K562 (cell line): ENCODE measurements at regions not wholly inside any gene's neighbourhood (a gene's known extent, or its start where the extent isn't known, plus 50 kb on each side); places are given as distances from the start of the nearest gene placed in this dataset.

Experiments
- ATAC-seq: fragments of 200-7000 bp; cut with Tn5 transposase; 3 replicates; pipeline ENCODE4 v1.9.1; 2020; ENCODE audit warnings: moderate library complexity
- BruUV-seq: library from RNA; stranded (reverse); fragments of 400-500 nt; replicated peaks from 2 replicates; lab custom pipeline; 2021; lab: Mats Ljungman, UMichigan
- CTCF ChIA-PET: fragments of 300-600 bp; formaldehyde crosslinking; extraction: SDS; loops from one replicate; lab custom pipeline; 2021; ENCODE audit warnings: low intra/inter-chr PET ratio; lab: Yijun Ruan, JAX
- POLR2A ChIA-PET: fragments of 300-600, 350-650 bp; sonication (Branson Sonifier 250); formaldehyde crosslinking; extraction: SDS; loops from one replicate; lab custom pipeline; 2021; ENCODE audit warnings: antibody characterized with exemption, inconsistent platforms; lab: Yijun Ruan, JAX
- DNase-seq, 4 experiments: peaks; one replicate each; pipeline versions ENCODE4 v3.0.0 to v3.0.0-alpha.2; 2011 to 2018; ENCODE audit warnings: low spot score in 3 of 4, mixed read lengths in 3 of 4; ENCODE audit errors: extremely low read depth in 1 of 4
- FAIRE-seq: peaks from 2 replicates; lab custom pipeline; 2011; peaks lifted over from hg19 to GRCh38; lab: Jason Lieb, UNC
- H2AFZ ChIP-seq: 2 replicates; pipeline ENCODE4 v1.6.0; 2011; ENCODE audit warnings: low read depth, low read length, control low read depth, inconsistent platforms
- H3K27ac ChIP-seq: fragments of 200-600 bp; 3 replicates; pipeline ENCODE4 v1.8.0; 2011; ENCODE audit warnings: low read depth, mild to moderate bottlenecking, control low read depth, inconsistent platforms, low read length, moderate library complexity, mixed read lengths; ENCODE audit errors: extremely low read depth
- H3K27me3 ChIP-seq, 2 experiments: fragments of 300-600 bp in 1 of 2; 2 replicates in 1 of 2; 3 replicates in 1 of 2; pipeline versions ENCODE4 v1.6.0 to v1.8.0; 2011; ENCODE audit warnings: inconsistent platforms in 2 of 2, low read length in 2 of 2, mild to moderate bottlenecking in 1 of 2, mixed read lengths in 1 of 2, moderate library complexity in 1 of 2; ENCODE audit not compliant: control insufficient read depth in 2 of 2, insufficient read depth in 2 of 2
- H3K36me3 ChIP-seq: fragments of 300-600 bp; 3 replicates; pipeline ENCODE4 v1.8.0; 2011; ENCODE audit warnings: mild to moderate bottlenecking, low read length, inconsistent platforms; ENCODE audit not compliant: control insufficient read depth, insufficient read depth
- H3K4me1 ChIP-seq, 2 experiments: fragments of 200-600 bp in 1 of 2; replicated peaks in 1 of 2; 2 replicates in 1 of 2; 3 replicates in 1 of 2; pipeline versions ENCODE4 v1.5.1 to v1.8.0; 2011; ENCODE audit warnings: inconsistent platforms in 2 of 2, low read length in 2 of 2, mild to moderate bottlenecking in 1 of 2, mixed read lengths in 1 of 2, moderate library complexity in 1 of 2; ENCODE audit not compliant: control insufficient read depth in 2 of 2, insufficient read depth in 2 of 2
- H3K4me2 ChIP-seq: 2 replicates; pipeline ENCODE4 v1.6.1; 2011; ENCODE audit warnings: low read length, control low read depth, inconsistent platforms, mixed read lengths; ENCODE audit not compliant: insufficient read depth
- H3K4me3 ChIP-seq: fragments of 200-600 bp; sonication (generic), shearing (Covaris generic); 2 replicates; pipeline ENCODE4 v1.5.1; 2016; ENCODE audit warnings: control low read depth, inconsistent platforms
- H3K79me2 ChIP-seq: fragments of 200-600 bp; 3 replicates; pipeline ENCODE4 v1.8.0; 2011; ENCODE audit warnings: low read length, inconsistent platforms; ENCODE audit not compliant: control insufficient read depth, insufficient read depth
- H3K9ac ChIP-seq, 2 experiments: 2 replicates each; pipeline versions ENCODE4 v1.6.0 to v1.6.1; 2011; ENCODE audit warnings: low read depth in 2 of 2, low read length in 2 of 2, control low read depth in 1 of 2, inconsistent platforms in 1 of 2, mild to moderate bottlenecking in 1 of 2, mixed read lengths in 1 of 2; ENCODE audit not compliant: insufficient read depth in 1 of 2
- H3K9me1 ChIP-seq: one replicate; pipeline ENCODE4 v1.6.0; 2011; ENCODE audit warnings: inconsistent platforms, mild to moderate bottlenecking, low read length, moderate library complexity; ENCODE audit not compliant: control insufficient read depth, insufficient read depth
- H3K9me3 ChIP-seq: replicated peaks from 2 replicates; pipeline ENCODE4 v1.5.1; 2011; ENCODE audit warnings: low read depth, low read length, inconsistent platforms; ENCODE audit not compliant: control insufficient read depth, insufficient read depth
- H4K20me1 ChIP-seq: replicated peaks from 2 replicates; pipeline ENCODE4 v1.6.1; 2011; ENCODE audit warnings: low read length, inconsistent platforms, mixed read lengths; ENCODE audit not compliant: control insufficient read depth, insufficient read depth
- CBX2 ChIP-seq: fragments of 200-600 bp; sonication (generic); IDR thresholded peaks from one replicate; pipeline ENCODE4 v1.6.1; 2012; ENCODE audit warnings: mild to moderate bottlenecking, low read length, inconsistent platforms; ENCODE audit not compliant: insufficient read depth, poor library complexity, severe bottlenecking
- FIP1L1 ChIP-seq: fragments of 200-400 bp; formaldehyde crosslinking; IDR thresholded peaks from 2 replicates; pipeline ENCODE4 v1.6.1; 2018; ENCODE audit warnings: mild to moderate bottlenecking, low read depth, low read length; ENCODE audit not compliant: poor library complexity, severe bottlenecking
- FOXM1 ChIP-seq, 2 experiments: fragments of 450-650 bp in 1 of 2; sonication (generic) in 1 of 2; formaldehyde crosslinking in 1 of 2; IDR thresholded peaks; 2 replicates each; pipeline versions ENCODE4 v1.6.1 to v1.9.0; 2017 to 2022; ENCODE audit warnings: low read depth in 2 of 2, mild to moderate bottlenecking in 2 of 2, missing genetic modification reagents in 1 of 2, moderate library complexity in 1 of 2
- MCM2 ChIP-seq: fragments of 450-650 bp; IDR thresholded peaks from 2 replicates; pipeline ENCODE4 v1.6.1; 2017; ENCODE audit warnings: low read depth, mild to moderate bottlenecking
- NFATC3 ChIP-seq: fragments of 450-650 bp; IDR thresholded peaks from 2 replicates; pipeline ENCODE4 v1.6.1; 2017; ENCODE audit warnings: mild to moderate bottlenecking
- NR2F6 ChIP-seq: fragments of 450-650 bp; formaldehyde crosslinking; IDR thresholded peaks from 2 replicates; pipeline ENCODE4 v1.4.0; 2020; ENCODE audit warnings: mild to moderate bottlenecking
- POLR2AphosphoS2 ChIP-seq: IDR thresholded peaks from 2 replicates; pipeline ENCODE4 v1.6.1; 2012; ENCODE audit warnings: low read length, improper control_type of control experiment
- ZNF124 ChIP-seq: sonication (generic); formaldehyde crosslinking; IDR thresholded peaks from 2 replicates; pipeline ENCODE4 v1.8.1; 2022; ENCODE audit warnings: missing genetic modification reagents
- ZNF23 ChIP-seq: fragments of 250-450 bp; sonication (Bioruptor Pico); IDR thresholded peaks from 2 replicates; pipeline ENCODE4 v1.4.0; 2020; ENCODE audit warnings: mild to moderate bottlenecking
- ZNF584 ChIP-seq: fragments of 200-800 bp; sonication (Bioruptor generic); IDR thresholded peaks from 2 replicates; pipeline ENCODE4 v1.6.1; 2016; ENCODE audit warnings: low read depth, mild to moderate bottlenecking, missing genetic modification characterization, missing compliant biosample characterization
- ZSCAN29 ChIP-seq: fragments of 450-650 bp; IDR thresholded peaks from 2 replicates; pipeline ENCODE4 v1.6.1; 2017
- WGBS: fragments of 100-300 bp; shearing (Covaris generic); methylation state at CpG from one replicate; pipeline ENCODE4 v1.1.6; 2016; ENCODE audit warnings: low coverage, mixed read lengths; ENCODE audit not compliant: insufficient coverage; ENCODE audit errors: missing lambda C conversion rate; 5-methylcytosine and 5-hydroxymethylcytosine counted together
- in situ Hi-C: fragments of 300-500 bp; cut with MboI; formaldehyde crosslinking; loops from 4 replicates; pipeline ENCODE4 v1.15.0; 2018; ENCODE audit warnings: inconsistent platforms, mixed read lengths
- intact Hi-C: fragments of 100-400 bp; cut with micrococcal nuclease; formaldehyde crosslinking; loops from 2 replicates; pipeline ENCODE4 v1.14.2; 2022
- TF ChIP-seq, protein P1 (sequence below): fragments of 200-400 bp; formaldehyde crosslinking; IDR thresholded peaks from 2 replicates; pipeline ENCODE4 v1.6.1; 2017; ENCODE audit warnings: mild to moderate bottlenecking, low read depth, low read length, moderate library complexity
- TF ChIP-seq, protein P2 (sequence below): fragments of 450-650 bp; conservative IDR thresholded peaks from 2 replicates; pipeline ENCODE4 v1.6.1; 2016; ENCODE audit warnings: missing genetic modification characterization, low read depth, mild to moderate bottlenecking, control low read depth, missing compliant biosample characterization
- TF ChIP-seq, protein P3 (sequence below): fragments of 250-450 bp; sonication (Bioruptor Pico); IDR thresholded peaks from 2 replicates; pipeline ENCODE4 v1.4.0; 2020
- TF ChIP-seq, protein P4 (sequence below): sonication (generic); formaldehyde crosslinking; IDR thresholded peaks from 2 replicates; pipeline ENCODE4 v1.8.0; 2023; ENCODE audit warnings: mild to moderate bottlenecking, missing genetic modification reagents

DNA sequence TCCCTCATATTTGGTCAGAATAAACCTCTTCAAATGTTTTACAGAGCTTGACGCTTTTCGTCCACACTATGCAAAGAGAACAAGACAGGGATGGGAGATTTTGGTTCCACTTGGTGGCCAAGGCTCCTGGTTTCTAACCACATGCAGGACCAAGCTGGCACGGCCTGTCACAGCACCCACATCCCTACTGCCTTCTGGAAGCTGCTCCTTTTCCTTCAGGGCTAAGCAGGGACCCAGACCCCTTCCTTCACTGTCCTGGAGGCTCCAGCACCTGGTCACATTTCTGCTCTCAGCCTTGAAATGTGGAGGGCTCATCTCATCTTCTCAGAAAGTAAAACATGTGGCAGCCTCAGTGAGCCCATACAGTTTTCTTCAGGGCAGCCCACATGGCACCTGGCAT lies 50.4 kb upstream of the ARHGEF7 start:
- CTCF ChIA-PET = no interaction called here
- DNase-seq (no peak), FAIRE-seq (no peak), ATAC-seq (no peak)
- H3K4me2 ChIP-seq = no peak overlapping the region
- H3K4me3 ChIP-seq = no peak overlapping the region
- H4K20me1 ChIP-seq = no peaks in the 10 kb centered on the region
- WGBS = 7% methylated on average over 2 of the region's 3 CpGs
- intact Hi-C loops = no loop called here
- H3K27me3 ChIP-seq = no peaks in the 10 kb centered on the region; a peak in 3 of 5 replicates
- H3K79me2 ChIP-seq = no peaks in the 10 kb centered on the region
- H3K9me3 ChIP-seq = no peaks in the 10 kb centered on the region
- POLR2A ChIA-PET = no interaction called here
- H3K9ac ChIP-seq = no peak overlapping the region
- no peak overlapping the region for H3K27ac ChIP-seq
- no peaks in the 10 kb centered on the region for H3K36me3 ChIP-seq
- H3K9me1 ChIP-seq = no peaks in the 10 kb centered on the region
- no peak overlapping the region for H2AFZ ChIP-seq
- in situ Hi-C loops = loop anchor here (25.0 kb wide), 1 partner anchor 252 kb away; no protein-coding TSS in a partner anchor
- no TSS peak for BruUV-seq
- H3K4me1 ChIP-seq = peaks cover 0 to 6% of the 10 kb centered on the region in 2 experiments; a peak in 2 of 5 replicates
- TF ChIP-seq MCM2 = no peak
- TF ChIP-seq, protein P1, sequence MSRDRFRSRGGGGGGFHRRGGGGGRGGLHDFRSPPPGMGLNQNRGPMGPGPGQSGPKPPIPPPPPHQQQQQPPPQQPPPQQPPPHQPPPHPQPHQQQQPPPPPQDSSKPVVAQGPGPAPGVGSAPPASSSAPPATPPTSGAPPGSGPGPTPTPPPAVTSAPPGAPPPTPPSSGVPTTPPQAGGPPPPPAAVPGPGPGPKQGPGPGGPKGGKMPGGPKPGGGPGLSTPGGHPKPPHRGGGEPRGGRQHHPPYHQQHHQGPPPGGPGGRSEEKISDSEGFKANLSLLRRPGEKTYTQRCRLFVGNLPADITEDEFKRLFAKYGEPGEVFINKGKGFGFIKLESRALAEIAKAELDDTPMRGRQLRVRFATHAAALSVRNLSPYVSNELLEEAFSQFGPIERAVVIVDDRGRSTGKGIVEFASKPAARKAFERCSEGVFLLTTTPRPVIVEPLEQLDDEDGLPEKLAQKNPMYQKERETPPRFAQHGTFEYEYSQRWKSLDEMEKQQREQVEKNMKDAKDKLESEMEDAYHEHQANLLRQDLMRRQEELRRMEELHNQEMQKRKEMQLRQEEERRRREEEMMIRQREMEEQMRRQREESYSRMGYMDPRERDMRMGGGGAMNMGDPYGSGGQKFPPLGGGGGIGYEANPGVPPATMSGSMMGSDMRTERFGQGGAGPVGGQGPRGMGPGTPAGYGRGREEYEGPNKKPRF = no peak
- TF ChIP-seq FIP1L1 = no peak
- no peak for TF ChIP-seq FOXM1 (IDR thresholded peaks at IDR 0.05; ENCODE audit: low read depth)
- TF ChIP-seq FOXM1 (CRISPR knock-in tag; IDR thresholded peaks at IDR 0.05; ENCODE audit: low read depth) = no peak
- TF ChIP-seq, protein P2, sequence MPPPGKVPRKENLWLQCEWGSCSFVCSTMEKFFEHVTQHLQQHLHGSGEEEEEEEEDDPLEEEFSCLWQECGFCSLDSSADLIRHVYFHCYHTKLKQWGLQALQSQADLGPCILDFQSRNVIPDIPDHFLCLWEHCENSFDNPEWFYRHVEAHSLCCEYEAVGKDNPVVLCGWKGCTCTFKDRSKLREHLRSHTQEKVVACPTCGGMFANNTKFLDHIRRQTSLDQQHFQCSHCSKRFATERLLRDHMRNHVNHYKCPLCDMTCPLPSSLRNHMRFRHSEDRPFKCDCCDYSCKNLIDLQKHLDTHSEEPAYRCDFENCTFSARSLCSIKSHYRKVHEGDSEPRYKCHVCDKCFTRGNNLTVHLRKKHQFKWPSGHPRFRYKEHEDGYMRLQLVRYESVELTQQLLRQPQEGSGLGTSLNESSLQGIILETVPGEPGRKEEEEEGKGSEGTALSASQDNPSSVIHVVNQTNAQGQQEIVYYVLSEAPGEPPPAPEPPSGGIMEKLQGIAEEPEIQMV (tag) = no peak
- no peak for TF ChIP-seq ZSCAN29
- TF ChIP-seq, protein P3, sequence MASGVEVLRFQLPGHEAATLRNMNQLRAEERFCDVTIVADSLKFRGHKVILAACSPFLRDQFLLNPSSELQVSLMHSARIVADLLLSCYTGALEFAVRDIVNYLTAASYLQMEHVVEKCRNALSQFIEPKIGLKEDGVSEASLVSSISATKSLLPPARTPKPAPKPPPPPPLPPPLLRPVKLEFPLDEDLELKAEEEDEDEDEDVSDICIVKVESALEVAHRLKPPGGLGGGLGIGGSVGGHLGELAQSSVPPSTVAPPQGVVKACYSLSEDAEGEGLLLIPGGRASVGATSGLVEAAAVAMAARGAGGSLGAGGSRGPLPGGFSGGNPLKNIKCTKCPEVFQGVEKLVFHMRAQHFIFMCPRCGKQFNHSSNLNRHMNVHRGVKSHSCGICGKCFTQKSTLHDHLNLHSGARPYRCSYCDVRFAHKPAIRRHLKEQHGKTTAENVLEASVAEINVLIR (CRISPR knock-in tag) = no peak
- TF ChIP-seq ZNF23 (CRISPR knock-in tag) = no peak
- TF ChIP-seq ZNF124 (CRISPR knock-in tag) = no peak
- TF ChIP-seq NFATC3 = no peak
- no peak for TF ChIP-seq POLR2AphosphoS2
- TF ChIP-seq NR2F6 (CRISPR knock-in tag) = no peak
- TF ChIP-seq ZNF584 = no peak
- no peak for TF ChIP-seq CBX2
- TF ChIP-seq, protein P4, sequence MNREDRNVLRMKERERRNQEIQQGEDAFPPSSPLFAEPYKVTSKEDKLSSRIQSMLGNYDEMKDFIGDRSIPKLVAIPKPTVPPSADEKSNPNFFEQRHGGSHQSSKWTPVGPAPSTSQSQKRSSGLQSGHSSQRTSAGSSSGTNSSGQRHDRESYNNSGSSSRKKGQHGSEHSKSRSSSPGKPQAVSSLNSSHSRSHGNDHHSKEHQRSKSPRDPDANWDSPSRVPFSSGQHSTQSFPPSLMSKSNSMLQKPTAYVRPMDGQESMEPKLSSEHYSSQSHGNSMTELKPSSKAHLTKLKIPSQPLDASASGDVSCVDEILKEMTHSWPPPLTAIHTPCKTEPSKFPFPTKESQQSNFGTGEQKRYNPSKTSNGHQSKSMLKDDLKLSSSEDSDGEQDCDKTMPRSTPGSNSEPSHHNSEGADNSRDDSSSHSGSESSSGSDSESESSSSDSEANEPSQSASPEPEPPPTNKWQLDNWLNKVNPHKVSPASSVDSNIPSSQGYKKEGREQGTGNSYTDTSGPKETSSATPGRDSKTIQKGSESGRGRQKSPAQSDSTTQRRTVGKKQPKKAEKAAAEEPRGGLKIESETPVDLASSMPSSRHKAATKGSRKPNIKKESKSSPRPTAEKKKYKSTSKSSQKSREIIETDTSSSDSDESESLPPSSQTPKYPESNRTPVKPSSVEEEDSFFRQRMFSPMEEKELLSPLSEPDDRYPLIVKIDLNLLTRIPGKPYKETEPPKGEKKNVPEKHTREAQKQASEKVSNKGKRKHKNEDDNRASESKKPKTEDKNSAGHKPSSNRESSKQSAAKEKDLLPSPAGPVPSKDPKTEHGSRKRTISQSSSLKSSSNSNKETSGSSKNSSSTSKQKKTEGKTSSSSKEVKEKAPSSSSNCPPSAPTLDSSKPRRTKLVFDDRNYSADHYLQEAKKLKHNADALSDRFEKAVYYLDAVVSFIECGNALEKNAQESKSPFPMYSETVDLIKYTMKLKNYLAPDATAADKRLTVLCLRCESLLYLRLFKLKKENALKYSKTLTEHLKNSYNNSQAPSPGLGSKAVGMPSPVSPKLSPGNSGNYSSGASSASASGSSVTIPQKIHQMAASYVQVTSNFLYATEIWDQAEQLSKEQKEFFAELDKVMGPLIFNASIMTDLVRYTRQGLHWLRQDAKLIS (CRISPR knock-in tag) = no peak
